ENCODE measurements at regions not wholly inside any gene's neighbourhood (a gene's known extent, or its start where the extent isn't known, plus 50 kb on each side); places are given as distances from the start of the nearest gene placed in this dataset.
A peak's percentile ranks its signal among the peaks of the same experiment; 100 is the strongest.

GRCh38 chr13:86737334-86737932 lies 933.7 kb upstream of the SLITRK5 start:
- no peaks in the 10 kb centered on the region for H3K4me1 ChIP-seq (ENCODE audit: control insufficient read depth in 1 of 2, insufficient read depth in 2 of 2, low read length in 2 of 2)
- no peak overlapping the region for H3K4me3 ChIP-seq (ENCODE audit: low read length in 2 of 2)
- WGBS, 2 donors: 46 to 58% methylated on average over 1 of the region's 1 CpG
- H3K27me3 ChIP-seq (ENCODE audit: control insufficient read depth in 1 of 2, insufficient read depth in 2 of 2, low read length in 1 of 2): no peaks in the 10 kb centered on the region
- DNase-seq (no peak), ATAC-seq (ENCODE audit: low FRiP score) (no peak)
- intact Hi-C loops (cut with DNase I): no loop called here
- no peaks in the 10 kb centered on the region for H3K36me3 ChIP-seq (ENCODE audit: control insufficient read depth in 1 of 2, insufficient read depth in 2 of 2, low read length in 1 of 2)
- H3K9me3 ChIP-seq (ENCODE audit: control insufficient read depth, low read length): peaks cover 2% of the 10 kb centered on the region
- H3K27ac ChIP-seq (ENCODE audit: low read depth in 1 of 2, low read length in 2 of 2): no peak overlapping the region

GRCh38 chr13:86741762-86742285 lies 929.3 kb upstream of the SLITRK5 start:
- DNase-seq: no peak
- Histone ChIP-seq H3K36me3 (ENCODE audit: control insufficient read depth in 1 of 2, insufficient read depth in 2 of 2, low read length in 1 of 2) (no peaks in the 10 kb centered on the region), H3K4me3 (ENCODE audit: low read length in 2 of 2) (no peak overlapping the region), H3K9me3 (ENCODE audit: control insufficient read depth, low read length) (no peaks in the 10 kb centered on the region), H3K27me3 (ENCODE audit: control insufficient read depth in 1 of 2, insufficient read depth in 2 of 2, low read length in 1 of 2) (no peaks in the 10 kb centered on the region), H3K27ac (ENCODE audit: low read depth in 1 of 2, low read length in 2 of 2) (no peak overlapping the region), H3K4me1 (ENCODE audit: control insufficient read depth in 1 of 2, insufficient read depth in 2 of 2, low read length in 2 of 2) (no peaks in the 10 kb centered on the region)
- no peak for ATAC-seq (ENCODE audit: low FRiP score)
- 44 to 45% methylated on average over 2 of the region's 2 CpGs for WGBS, 2 donors
- intact Hi-C loops (cut with DNase I): no loop called here

GRCh38 chr13:86757236-86757978 lies 913.8 kb upstream of the SLITRK5 start:
- peaks cover 1% of the 10 kb centered on the region for H3K9me3 ChIP-seq (ENCODE audit: control insufficient read depth, low read length)
- no peaks in the 10 kb centered on the region for H3K4me1 ChIP-seq (ENCODE audit: control insufficient read depth in 1 of 2, insufficient read depth in 2 of 2, low read length in 2 of 2)
- H3K36me3 ChIP-seq (ENCODE audit: control insufficient read depth in 1 of 2, insufficient read depth in 2 of 2, low read length in 1 of 2): no peaks in the 10 kb centered on the region
- ATAC-seq (ENCODE audit: low FRiP score) (no peak), DNase-seq (no peak)
- 72 to 73% methylated on average over 9 of the region's 9 CpGs for WGBS, 2 donors
- H3K27ac ChIP-seq (ENCODE audit: low read depth in 1 of 2, low read length in 2 of 2): no peak overlapping the region
- no peak overlapping the region for H3K4me3 ChIP-seq (ENCODE audit: low read length in 2 of 2)
- no peaks in the 10 kb centered on the region for H3K27me3 ChIP-seq (ENCODE audit: control insufficient read depth in 1 of 2, insufficient read depth in 2 of 2, low read length in 1 of 2)
- intact Hi-C loops (cut with DNase I): no loop called here

GRCh38 chr13:86758116-86758515 lies 913.1 kb upstream of the SLITRK5 start:
- no peaks in the 10 kb centered on the region for H3K27me3 ChIP-seq (ENCODE audit: control insufficient read depth in 1 of 2, insufficient read depth in 2 of 2, low read length in 1 of 2)
- no peaks in the 10 kb centered on the region for H3K4me1 ChIP-seq (ENCODE audit: control insufficient read depth in 1 of 2, insufficient read depth in 2 of 2, low read length in 2 of 2)
- intact Hi-C loops (cut with DNase I): no loop called here
- ATAC-seq (ENCODE audit: low FRiP score) (no peak), DNase-seq (no peak)
- H3K4me3 ChIP-seq (ENCODE audit: low read length in 2 of 2): no peak overlapping the region
- H3K9me3 ChIP-seq (ENCODE audit: control insufficient read depth, low read length): peaks cover 1% of the 10 kb centered on the region
- 92 to 94% methylated on average over 4 of the region's 4 CpGs for WGBS, 2 donors
- H3K36me3 ChIP-seq (ENCODE audit: control insufficient read depth in 1 of 2, insufficient read depth in 2 of 2, low read length in 1 of 2): no peaks in the 10 kb centered on the region
- no peak overlapping the region for H3K27ac ChIP-seq (ENCODE audit: low read depth in 1 of 2, low read length in 2 of 2)

- WGBS, 2 donors: 87 to 91% methylated on average over 5 of the region's 5 CpGs
- DNase-seq: no peak
- H3K9me3 ChIP-seq (ENCODE audit: control insufficient read depth, low read length): peaks cover 1% of the 10 kb centered on the region
Observed at GRCh38 chr13:86760620-86761019, 910.6 kb upstream of the SLITRK5 start.

GRCh38 chr13:86765462-86765861 lies 905.7 kb upstream of the SLITRK5 start:
- Histone ChIP-seq H3K9me3 (ENCODE audit: control insufficient read depth, low read length) (peaks cover 1% of the 10 kb centered on the region), H3K27me3 (ENCODE audit: control insufficient read depth in 1 of 2, insufficient read depth in 2 of 2, low read length in 1 of 2) (no peaks in the 10 kb centered on the region), H3K36me3 (ENCODE audit: control insufficient read depth in 1 of 2, insufficient read depth in 2 of 2, low read length in 1 of 2) (no peaks in the 10 kb centered on the region), H3K4me3 (ENCODE audit: low read length in 2 of 2) (no peak overlapping the region), H3K4me1 (ENCODE audit: control insufficient read depth in 1 of 2, insufficient read depth in 2 of 2, low read length in 2 of 2) (no peaks in the 10 kb centered on the region), H3K27ac (ENCODE audit: low read depth in 1 of 2, low read length in 2 of 2) (no peak overlapping the region)
- no peak for ATAC-seq (ENCODE audit: low FRiP score)
- no peak for DNase-seq
- intact Hi-C loops (cut with DNase I): no loop called here
- 44 to 51% methylated on average over 3 of the region's 3 CpGs for WGBS, 2 donors

More at GRCh38 chr13:86760620-86761019, 910.6 kb upstream of the SLITRK5 start:
- Histone ChIP-seq H3K36me3 (ENCODE audit: control insufficient read depth in 1 of 2, insufficient read depth in 2 of 2, low read length in 1 of 2) (no peaks in the 10 kb centered on the region), H3K4me1 (ENCODE audit: control insufficient read depth in 1 of 2, insufficient read depth in 2 of 2, low read length in 2 of 2) (no peaks in the 10 kb centered on the region), H3K27ac (ENCODE audit: low read depth in 1 of 2, low read length in 2 of 2) (no peak overlapping the region), H3K4me3 (ENCODE audit: low read length in 2 of 2) (no peak overlapping the region), H3K27me3 (ENCODE audit: control insufficient read depth in 1 of 2, insufficient read depth in 2 of 2, low read length in 1 of 2) (no peaks in the 10 kb centered on the region)
- intact Hi-C loops (cut with DNase I): no loop called here
- no peak for ATAC-seq (ENCODE audit: low FRiP score)

- WGBS, 2 donors: 27 to 34% methylated on average over 2 of the region's 2 CpGs
Observed at GRCh38 chr13:86788616-86789015, 882.6 kb upstream of the SLITRK5 start.

GRCh38 chr13:86792153-86792651 lies 879.0 kb upstream of the SLITRK5 start:
- Histone ChIP-seq H3K4me1 (ENCODE audit: control insufficient read depth in 1 of 2, insufficient read depth in 2 of 2, low read length in 2 of 2) (no peaks in the 10 kb centered on the region), H3K36me3 (ENCODE audit: control insufficient read depth in 1 of 2, insufficient read depth in 2 of 2, low read length in 1 of 2) (no peaks in the 10 kb centered on the region), H3K27ac (ENCODE audit: low read depth in 1 of 2, low read length in 2 of 2) (no peak overlapping the region), H3K4me3 (ENCODE audit: low read length in 2 of 2) (no peak overlapping the region), H3K9me3 (ENCODE audit: control insufficient read depth, low read length) (peaks cover 1% of the 10 kb centered on the region), H3K27me3 (ENCODE audit: control insufficient read depth in 1 of 2, insufficient read depth in 2 of 2, low read length in 1 of 2) (no peaks in the 10 kb centered on the region)
- no peak for ATAC-seq (ENCODE audit: low FRiP score)
- peak in 1 of 2 donors; percentile 68 for DNase-seq
- 92 to 93% methylated on average over 30 to 49 of the region's 49 CpGs for WGBS, 2 donors
- intact Hi-C loops (cut with DNase I): no loop called here

More at GRCh38 chr13:86788616-86789015, 882.6 kb upstream of the SLITRK5 start:
- intact Hi-C loops (cut with DNase I): no loop called here
- Histone ChIP-seq H3K4me1 (ENCODE audit: control insufficient read depth in 1 of 2, insufficient read depth in 2 of 2, low read length in 2 of 2) (no peaks in the 10 kb centered on the region), H3K36me3 (ENCODE audit: control insufficient read depth in 1 of 2, insufficient read depth in 2 of 2, low read length in 1 of 2) (no peaks in the 10 kb centered on the region), H3K27me3 (ENCODE audit: control insufficient read depth in 1 of 2, insufficient read depth in 2 of 2, low read length in 1 of 2) (no peaks in the 10 kb centered on the region), H3K9me3 (ENCODE audit: control insufficient read depth, low read length) (peaks cover 1% of the 10 kb centered on the region), H3K27ac (ENCODE audit: low read depth in 1 of 2, low read length in 2 of 2) (no peak overlapping the region), H3K4me3 (ENCODE audit: low read length in 2 of 2) (no peak overlapping the region)
- ATAC-seq (ENCODE audit: low FRiP score) (no peak), DNase-seq (no peak)

- ATAC-seq (ENCODE audit: low FRiP score) (no peak), DNase-seq (no peak)
- Histone ChIP-seq H3K27me3 (ENCODE audit: control insufficient read depth in 1 of 2, insufficient read depth in 2 of 2, low read length in 1 of 2) (no peaks in the 10 kb centered on the region), H3K27ac (ENCODE audit: low read depth in 1 of 2, low read length in 2 of 2) (no peak overlapping the region), H3K4me1 (ENCODE audit: control insufficient read depth in 1 of 2, insufficient read depth in 2 of 2, low read length in 2 of 2) (no peaks in the 10 kb centered on the region), H3K9me3 (ENCODE audit: control insufficient read depth, low read length) (peaks cover 3% of the 10 kb centered on the region), H3K36me3 (ENCODE audit: control insufficient read depth in 1 of 2, insufficient read depth in 2 of 2, low read length in 1 of 2) (no peaks in the 10 kb centered on the region), H3K4me3 (ENCODE audit: low read length in 2 of 2) (no peak overlapping the region)
- intact Hi-C loops (cut with DNase I): no loop called here
- 72 to 80% methylated on average over 2 of the region's 2 CpGs for WGBS, 2 donors
Observed at GRCh38 chr13:86795858-86796257, 875.3 kb upstream of the SLITRK5 start.
